ENCODE measurements at regions not wholly inside any gene's neighbourhood (a gene's known extent, or its start where the extent isn't known, plus 50 kb on each side); places are given as distances from the start of the nearest gene placed in this dataset.

DNA sequence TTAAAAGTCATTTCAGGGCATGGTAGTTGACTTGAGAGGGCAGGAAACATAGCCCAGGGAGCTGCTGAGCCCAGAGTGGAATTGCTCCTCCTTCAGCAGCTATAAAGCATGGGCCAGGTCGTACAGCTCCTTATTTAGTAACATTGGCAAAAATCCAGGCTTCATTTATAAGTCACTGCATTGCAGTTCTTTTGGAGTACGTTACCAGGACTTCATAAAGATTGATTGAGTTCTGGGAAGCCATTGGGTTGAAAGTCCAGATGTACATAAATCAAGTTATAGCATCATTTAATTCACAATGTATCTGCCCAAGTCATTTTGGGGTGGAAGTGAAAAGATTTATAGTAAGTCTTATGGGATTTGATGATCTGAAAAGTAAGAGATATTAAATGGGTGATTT is 53.0 kb upstream of the ANKEF1 start:
- no peak for DNase-seq

DNA sequence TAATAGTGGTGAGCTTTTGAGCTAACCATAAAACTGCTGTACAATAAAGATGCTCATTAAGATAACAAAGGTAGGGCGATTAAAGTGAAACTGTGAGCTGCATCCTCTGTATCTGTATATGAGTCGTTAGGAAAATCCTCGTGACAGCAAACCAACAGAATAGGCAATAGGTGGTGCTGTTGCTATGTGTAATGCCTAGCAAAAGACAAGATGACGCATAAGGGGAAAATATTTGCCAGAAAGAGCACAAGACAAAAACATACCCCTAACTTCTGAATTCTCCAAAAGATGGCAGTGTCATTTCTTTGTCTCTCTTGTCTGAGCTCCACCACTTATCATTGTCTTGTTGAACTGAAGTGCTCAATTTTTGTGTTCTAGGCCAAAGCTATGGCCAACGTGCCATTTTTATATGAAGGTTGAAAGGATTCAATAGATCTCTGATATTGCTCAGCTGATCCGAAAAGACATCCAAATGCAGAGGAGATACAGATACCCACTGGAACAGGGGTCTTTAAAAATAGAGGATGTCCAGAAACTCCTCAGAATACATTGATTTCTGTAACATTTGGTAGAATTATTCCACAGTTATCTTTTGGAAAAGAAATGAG is 56.3 kb upstream of the ANKEF1 start:
- peak in 19 of 51 donors; percentile 3 to 72 (median 14) for DNase-seq

DNA sequence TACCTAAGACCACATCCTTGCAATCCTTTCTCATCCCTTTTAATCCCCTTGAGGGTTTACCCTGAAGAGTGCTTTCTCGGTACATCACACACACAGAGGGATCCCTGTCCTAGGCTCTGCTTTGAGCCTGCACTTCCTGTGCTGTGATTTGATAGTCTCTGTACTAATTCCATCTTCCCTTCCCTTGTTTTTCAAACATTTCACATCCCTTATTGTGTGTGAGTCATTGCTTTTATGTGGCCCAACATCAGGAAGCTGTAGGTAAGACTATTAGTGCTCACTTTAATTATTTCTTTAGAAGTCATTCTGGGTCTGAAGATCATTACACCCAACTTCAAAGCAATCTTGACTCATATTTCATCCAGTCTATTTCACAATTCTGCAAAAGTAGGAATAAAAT is 57.2 kb upstream of the ANKEF1 start:
- no peak for DNase-seq

DNA sequence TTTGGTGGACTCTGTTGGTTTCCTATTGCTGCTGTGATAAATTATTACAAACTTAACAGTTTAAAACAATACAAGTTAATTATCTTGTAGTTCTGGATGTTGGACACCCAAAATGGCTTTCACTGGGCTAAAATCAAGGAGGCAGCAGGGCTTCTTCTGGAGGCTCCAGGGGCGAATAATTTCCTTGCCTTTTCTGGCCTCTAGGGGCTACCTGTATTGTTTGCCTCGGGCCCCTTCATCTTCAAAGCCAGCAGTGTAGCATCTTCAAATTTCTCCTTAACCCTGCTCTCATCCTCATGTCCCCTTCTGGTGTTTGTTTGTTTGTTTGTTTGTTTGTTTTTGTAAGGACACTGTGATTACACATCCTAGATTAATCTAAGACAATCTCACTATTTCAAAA is 60.5 kb upstream of the ANKEF1 start:
- DNase-seq: no peak

DNA sequence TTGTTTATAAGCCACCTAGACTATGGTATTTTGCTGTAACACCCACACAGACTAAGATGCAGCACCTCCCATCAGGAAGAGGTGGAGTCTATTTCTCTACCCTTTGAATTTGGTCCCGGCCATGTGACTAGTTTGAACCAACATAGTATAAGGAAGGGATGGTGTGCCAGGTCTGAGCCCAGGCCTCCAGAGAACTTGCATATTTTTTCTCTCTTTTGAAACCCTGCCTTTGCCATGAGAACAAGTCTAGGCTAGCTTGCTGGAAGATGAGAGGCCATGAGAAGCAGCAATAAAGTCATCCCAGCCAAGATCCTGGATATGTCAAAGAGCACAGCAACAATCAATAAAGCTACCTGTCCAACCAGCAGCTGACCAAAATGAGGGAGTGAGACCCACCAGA is 63.0 kb upstream of the ANKEF1 start:
- DNase-seq: no peak

DNA sequence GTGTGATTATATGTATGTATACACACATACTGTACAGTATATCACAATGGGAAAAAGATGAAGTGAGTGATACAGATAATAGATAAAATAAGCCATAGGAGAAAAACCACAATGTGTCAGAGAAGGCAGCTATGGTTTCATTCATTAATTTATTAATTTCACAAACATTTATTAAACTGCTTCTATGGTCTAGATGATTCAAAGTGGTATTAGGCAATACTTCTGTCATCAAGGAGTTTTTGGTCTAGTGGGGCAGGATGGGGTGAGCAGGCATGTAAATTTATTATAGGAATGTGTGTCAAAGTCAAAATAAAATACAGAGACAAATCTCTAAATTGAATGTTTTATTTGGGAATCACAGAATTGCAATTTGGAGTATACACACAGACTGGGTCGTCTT is 65.2 kb upstream of the ANKEF1 start:
- DNase-seq: no peak

DNA sequence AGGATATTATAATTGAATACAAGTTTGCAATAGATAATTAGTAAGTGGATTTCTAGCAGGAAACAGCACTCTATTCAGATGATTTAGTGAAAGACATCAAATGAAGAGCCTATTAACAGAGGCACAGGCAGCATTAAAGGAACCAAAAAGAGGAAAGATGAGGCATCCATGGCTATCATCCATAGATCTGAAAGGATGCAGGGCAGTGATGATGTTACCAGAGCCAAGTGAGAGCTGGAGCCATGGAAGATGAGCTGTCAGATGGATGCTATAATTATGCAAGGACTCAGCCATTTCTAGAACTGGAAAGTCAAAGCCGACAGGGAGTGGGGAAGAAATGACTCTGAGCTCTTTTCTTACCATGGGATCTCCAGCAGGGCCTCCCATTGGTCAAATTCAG is 66.8 kb upstream of the ANKEF1 start:
- DNase-seq: no peak

DNA sequence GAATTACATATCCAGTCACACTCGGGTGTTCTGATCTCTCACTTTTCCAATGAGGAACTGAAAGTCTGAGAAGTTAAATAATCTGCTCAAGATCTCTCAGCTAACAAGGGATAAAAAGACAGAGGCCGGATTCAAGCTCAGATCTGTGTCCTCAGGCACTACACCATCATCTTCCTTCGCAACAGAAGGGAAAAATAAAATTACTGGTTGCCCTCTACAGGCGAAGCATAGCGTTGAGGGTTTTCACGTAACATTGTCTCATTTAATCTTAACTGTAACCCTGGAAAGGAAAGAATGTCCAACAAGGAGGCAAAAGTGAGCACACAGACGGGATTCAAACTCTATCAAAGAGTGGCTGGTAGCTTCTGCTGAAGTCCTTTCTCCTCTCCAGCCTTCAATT is 67.8 kb upstream of the ANKEF1 start:
- DNase-seq: no peak

DNA sequence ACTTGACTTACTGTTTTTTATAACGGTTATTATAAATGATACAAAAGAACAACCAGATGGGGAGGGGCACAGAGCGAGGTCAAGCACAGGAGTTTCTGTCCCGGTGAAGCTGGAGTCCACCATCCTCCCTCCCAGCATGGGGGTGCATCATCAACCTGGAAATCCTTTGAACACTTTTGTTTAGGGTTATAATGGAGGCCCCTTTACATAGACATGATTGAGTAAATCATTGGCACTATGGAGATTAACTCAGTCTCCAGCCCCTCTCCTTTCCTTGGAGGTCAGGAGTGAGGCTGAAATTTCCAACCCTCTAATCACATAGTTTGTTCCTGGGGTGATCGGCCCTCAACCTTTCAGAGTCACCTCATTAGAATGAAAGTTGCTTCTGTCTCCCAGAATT is 71.8 kb upstream of the ANKEF1 start:
- no peak for DNase-seq

DNA sequence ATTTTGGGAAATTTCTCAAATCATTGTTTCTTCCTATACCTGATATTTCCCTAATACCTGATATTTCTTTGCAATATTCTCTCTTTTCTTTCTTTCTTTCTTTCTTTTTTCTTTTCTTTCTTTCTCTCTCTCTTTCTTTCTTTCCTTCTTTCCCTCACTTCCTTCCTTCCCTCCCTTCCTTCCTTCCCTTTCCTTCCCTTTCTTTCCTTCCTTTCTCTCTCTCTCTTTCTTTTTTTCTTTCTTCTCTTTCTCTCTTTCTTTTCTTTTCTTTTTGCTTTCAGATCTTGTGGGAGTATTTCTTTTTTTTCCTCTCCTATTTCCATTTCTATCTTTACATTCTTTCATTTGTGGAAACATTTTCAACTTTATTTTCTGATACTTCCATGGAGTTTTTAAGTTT is 76.1 kb upstream of the ANKEF1 start:
- DNase-seq: no peak

DNA sequence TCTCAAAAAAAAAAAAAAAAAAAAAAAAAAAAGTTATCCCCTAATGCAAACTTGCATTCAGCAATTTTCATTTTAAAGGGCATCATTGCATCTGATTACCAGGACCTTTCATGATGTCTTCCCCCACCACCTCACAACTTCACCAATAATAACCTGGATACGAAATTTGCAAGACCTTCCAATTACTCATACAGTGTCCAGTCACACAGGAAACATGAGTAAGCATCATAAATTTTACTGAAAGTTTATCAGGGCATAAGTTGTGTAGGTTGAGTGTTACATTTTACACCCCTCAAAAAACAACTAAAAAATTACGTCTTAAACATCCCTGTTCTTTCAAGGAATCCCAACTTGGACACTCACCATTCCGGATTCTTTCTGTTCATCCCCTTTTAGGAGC is 79.1 kb upstream of the ANKEF1 start:
- DNase-seq: no peak

DNA sequence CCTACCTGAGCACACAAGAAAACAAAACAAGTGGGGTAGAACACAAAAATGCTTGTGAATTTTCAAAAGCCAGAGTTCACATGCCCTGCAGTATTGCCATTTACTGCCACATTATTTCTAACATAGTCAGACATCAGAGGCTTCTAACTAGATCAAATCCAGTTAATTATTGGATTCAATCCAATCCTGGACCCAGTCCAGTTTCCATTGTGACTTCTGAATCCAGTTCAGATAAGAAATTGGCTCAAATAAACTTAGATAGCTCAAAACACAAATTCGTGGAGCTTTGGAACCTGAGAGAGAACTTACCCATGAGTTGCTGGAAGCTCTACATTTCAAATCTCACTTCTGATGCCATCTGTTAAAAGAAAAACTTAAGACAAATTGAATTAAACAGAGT is 85.2 kb upstream of the ANKEF1 start:
- DNase-seq: no peak

DNA sequence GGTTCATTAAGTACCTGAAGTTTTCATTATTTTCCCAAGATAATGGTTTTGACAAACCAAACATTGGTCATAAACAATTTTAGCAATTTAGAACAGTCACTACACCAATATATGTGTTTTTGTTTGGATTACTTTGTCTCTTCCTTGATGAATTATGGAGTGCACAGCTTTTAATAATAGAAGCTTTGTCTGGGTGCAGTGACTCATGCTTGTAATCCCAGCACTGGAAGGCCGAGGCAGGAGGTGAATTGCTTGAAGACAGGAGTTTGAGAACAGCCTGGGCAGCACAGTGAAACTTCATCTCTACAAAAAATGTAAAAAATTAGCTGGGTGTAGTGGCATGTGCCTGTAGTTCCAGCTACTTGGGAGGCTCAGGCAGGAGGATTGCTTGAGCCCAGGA is 89.4 kb upstream of the ANKEF1 start:
- DNase-seq: no peak

DNA sequence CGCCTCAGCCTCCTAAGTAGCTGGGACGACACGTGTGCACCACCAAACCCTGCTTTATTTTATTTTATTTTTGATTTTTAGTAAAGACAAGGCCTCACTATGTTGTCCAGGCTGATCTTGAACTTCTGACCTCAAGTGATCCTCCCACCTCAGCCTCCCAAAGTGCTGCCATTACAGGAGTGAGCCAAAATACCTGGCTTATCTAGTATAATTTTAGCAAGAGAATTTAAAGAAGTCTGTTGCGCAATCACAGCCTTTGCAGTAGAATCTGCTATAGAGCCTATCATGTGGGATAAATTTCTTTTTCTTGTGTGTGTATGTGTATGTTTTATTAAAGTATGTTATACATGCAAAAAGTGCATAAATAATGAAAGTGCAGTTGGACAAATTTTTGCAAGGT is 92.1 kb upstream of the ANKEF1 start:
- DNase-seq: no peak

DNA sequence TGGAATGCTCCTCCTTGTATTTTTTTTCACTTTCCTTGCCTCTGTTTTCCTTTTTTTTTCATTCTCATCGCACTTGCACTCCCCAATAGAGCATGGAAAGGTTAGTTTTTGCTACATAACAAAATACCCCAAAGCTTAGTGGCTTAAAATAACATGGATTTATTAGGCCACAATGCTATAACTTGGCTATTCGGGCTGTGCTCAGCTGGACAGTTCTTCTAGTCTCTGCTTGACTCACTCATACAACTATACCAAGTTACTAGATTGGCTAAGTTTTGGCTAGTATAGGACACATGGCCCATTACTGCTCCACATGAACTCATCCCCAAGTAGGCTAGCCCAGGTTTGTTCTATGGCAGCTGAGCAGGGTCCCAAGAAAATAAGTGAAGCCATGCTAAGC is 94.5 kb upstream of the ANKEF1 start:
- DNase-seq: no peak

DNA sequence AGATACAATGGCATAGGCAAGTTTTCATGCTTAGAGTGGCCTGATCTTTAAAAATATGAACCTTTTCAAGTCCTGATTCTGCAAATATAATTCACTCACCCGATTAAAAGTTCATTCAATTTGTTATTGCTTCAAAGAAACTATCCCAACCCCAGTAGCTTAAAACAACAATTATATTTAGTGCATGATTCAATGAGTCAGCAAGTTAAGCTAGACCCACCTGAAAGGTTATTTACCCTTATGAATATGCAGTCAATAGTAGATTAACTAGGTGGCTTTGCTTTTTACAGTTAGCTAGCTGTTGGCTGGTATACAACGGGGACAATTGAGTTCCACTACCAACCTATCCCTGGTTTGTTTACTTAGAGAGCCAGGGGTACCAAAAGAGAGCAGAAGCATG is 95.6 kb upstream of the ANKEF1 start:
- no peak for DNase-seq

DNA sequence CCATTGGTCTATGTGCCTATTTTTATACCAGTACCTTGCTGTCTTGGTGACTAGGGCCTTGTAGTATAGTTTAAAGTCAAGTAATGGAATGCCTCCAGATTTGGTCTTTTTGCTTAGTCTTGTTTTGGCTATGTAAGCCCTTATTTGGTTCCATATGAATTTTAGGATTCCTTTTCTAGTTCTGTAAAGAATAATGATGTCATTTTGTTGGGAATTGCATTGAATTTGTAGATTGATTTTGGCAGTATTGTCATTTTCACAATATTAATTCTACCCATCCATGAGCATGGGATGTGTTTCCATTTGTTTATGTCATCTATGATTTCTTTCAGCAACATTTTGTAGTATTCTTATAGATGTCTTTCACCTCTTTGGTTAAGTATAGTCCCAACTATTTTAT is 96.4 kb upstream of the PAK5 start:
- DNase-seq: no peak

DNA sequence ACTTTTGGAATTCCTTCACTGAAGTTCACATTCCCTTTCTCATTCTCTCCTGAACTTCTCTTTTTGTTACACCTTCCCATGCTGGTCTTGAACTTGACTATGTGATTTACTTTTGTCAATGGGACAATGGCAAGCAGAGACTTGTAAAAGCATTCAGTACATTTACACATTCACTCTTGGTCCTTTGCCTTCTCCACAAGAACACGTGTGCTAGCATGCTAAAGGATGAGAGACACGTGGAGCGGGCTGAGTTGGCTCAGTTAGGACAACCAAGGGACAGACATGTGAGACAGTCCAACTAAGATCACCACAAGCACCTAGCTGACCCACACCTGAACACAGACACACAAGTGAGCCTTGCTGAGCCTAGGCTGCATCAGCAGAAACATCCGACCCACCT is 91.3 kb upstream of the PAK5 start:
- DNase-seq: no peak

DNA sequence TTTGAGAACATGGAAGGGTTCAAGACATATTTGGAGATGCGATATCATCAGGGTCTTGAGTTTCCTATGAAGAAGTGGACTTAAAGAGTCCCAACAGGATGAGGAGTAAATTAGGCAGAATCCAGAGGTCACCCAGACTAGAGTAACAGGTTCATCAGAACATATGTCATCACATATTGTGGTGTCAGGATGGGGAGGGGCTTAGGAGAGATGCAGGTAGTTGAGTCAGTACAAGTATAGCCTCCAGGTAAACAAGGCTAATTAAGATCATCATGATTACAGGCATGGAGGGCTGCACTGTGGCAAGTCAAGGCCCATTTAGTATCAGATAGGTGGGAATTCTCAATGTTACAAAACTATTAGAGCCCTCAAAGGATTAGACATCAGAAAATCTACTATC is 90.1 kb upstream of the PAK5 start:
- DNase-seq: no peak

DNA sequence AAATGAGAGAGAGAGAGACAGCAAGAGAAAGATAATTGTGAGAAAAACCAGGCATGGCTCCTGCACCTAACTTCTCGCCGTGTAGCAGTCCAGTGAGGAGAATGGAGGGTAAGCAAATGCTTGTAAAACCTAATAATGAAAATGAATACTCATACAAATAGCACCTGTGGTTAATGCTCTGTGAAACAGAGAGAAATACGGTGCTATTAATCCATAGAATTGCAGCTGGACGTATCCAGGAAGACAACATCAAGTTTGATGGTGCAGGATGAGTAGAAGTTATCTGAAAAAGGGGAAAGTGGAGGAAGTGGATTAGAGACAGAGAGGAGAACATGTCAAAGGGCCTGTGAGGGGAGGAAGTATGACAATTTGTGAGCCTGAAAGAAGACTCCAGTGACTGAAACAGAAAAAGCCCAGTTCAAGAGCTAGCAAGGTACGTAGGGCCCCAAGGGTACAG is 89.4 kb upstream of the PAK5 start:
- DNase-seq: no peak

DNA sequence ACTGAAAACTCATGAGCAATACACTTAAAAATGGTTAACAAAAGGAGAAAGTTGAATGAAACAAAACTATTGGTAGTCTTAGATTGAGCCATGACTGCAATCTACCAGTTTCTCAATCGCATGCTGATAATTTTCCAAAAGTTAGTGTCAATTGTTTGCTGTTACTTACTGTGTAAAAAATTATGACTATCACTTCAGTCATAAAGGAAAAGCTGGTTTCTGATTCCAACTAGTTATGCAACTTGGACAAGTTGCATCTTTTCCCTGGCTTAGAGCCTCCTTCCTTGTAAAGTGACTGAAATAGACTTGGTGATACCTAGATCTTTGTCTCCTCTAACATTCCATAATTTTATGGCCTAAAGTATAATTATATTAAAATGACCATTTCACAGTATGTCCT is 88.3 kb upstream of the PAK5 start:
- DNase-seq: no peak

DNA sequence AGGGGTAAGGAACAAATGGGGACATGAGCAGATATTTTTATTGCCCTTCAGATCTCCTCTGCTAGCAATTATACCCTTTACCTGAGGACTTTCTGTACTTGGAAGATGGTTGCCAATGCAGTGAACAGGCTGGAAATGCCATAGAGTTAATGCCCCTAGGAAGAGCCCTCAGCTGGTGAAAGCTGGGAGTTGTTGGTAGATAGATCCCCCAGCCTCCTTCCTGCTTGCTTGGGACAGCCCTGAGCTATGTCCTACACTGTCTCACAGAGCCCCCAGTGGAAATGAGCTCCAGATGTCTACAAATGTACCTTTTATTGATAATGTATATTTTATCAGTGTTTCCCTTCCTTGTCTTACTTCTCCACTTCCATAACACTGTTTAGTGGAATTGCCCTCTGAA is 87.6 kb upstream of the PAK5 start:
- no peak for DNase-seq

DNA sequence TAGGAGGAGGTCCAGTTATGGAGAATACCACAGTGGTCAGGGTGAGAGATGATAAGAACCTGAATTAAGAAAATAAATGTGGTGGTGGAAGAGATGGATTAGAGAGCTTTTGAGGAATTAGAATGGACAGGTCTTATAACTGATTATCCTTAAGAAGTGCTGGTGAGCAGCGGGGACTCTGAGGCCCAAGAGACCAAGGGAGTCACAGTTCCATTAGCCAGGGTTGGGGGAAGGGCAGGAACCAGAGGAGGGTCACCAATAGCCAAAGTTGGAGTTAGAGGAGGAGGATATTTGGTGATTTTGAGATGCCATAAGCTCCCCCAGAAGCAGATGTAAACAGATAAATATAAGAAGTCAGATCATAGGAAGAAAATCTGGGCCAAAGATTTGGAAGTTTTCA is 87.1 kb upstream of the PAK5 start:
- DNase-seq: no peak

DNA sequence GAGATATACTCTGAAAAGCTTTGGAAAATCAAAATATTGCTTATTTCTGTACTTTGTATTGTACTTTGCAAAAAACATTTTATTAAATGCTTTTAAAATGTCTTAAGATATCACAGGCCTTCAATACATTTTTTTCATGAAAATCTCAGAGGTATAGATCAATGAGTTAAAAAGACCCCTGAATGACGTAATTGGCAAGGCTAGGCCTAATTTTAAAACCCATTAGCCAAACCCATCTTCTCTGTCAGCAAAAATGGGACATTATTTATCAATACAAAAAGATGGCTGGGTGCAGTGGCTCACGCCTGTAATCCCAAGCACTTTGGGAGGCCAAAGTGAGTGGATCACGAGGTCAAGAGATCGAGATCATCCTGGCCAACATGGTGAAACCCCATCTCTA is 84.8 kb upstream of the PAK5 start:
- no peak for DNase-seq

DNA sequence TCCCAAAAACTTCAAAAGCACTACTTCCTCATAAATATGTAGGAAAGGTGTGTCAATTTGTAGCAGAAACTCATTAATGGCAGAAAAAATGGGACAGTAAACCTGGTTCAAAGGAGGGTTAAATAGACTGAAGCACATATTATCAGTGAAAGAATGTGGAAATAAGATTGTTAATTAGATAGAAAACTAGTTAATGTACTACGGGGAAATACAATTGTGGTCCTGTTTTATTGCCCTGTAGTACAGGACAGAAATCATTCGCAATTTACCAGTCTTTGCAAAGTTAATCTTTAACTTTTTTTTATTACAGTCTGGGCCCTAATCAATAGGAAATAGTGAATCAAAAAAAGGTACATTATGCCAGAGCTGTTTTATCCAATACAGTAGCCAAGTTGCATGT is 82.0 kb upstream of the PAK5 start:
- DNase-seq: no peak
